ENCODE measurements at regions not wholly inside any gene's neighbourhood (a gene's known extent, or its start where the extent isn't known, plus 50 kb on each side); places are given as distances from the start of the nearest gene placed in this dataset.

GRCh38 chr4:111267786-111268185 lies 644.9 kb upstream of the PITX2 start:
- TF ChIP-seq CTCF (IDR thresholded peaks at IDR 0.05): no peak
- TF ChIP-seq POLR2AphosphoS5 (IDR thresholded peaks at IDR 0.05): no peak
